ENCODE measurements at regions not wholly inside any gene's neighbourhood (a gene's known extent, or its start where the extent isn't known, plus 50 kb on each side); places are given as distances from the start of the nearest gene placed in this dataset.

- no peaks in the 10 kb centered on the region for H3K9me3 ChIP-seq (ENCODE audit: control insufficient read depth, insufficient read depth, low read length)
- DNase-seq (ENCODE audit: low read depth, low spot score) = no peak
- H3K36me3 ChIP-seq (ENCODE audit: control insufficient read depth, insufficient read depth, low read length) = no peaks in the 10 kb centered on the region
- H3K27ac ChIP-seq (ENCODE audit: low read length) = no peak overlapping the region
- WGBS (ENCODE audit: insufficient coverage, insufficient read length) = no CpG with 5 or more reads among the region's 2 CpGs
- no peaks in the 10 kb centered on the region for H3K4me1 ChIP-seq (ENCODE audit: control insufficient read depth, insufficient read depth, low read length)
- no peak overlapping the region for H3K4me3 ChIP-seq (ENCODE audit: low read length)
- no peaks in the 10 kb centered on the region for H3K27me3 ChIP-seq (ENCODE audit: control insufficient read depth, insufficient read depth, low read length)
Measured at GRCh38 chr16:59696495-59696894, 962.4 kb upstream of the GOT2 start.

GRCh38 chr16:59690216-59690615, 956.1 kb upstream of the GOT2 start:
- no CpG with 5 or more reads among the region's 3 CpGs for WGBS (ENCODE audit: insufficient coverage, insufficient read length)
- Histone ChIP-seq H3K27ac (ENCODE audit: low read length) (no peak overlapping the region), H3K27me3 (ENCODE audit: control insufficient read depth, insufficient read depth, low read length) (no peaks in the 10 kb centered on the region), H3K4me1 (ENCODE audit: control insufficient read depth, insufficient read depth, low read length) (no peaks in the 10 kb centered on the region), H3K36me3 (ENCODE audit: control insufficient read depth, insufficient read depth, low read length) (no peaks in the 10 kb centered on the region), H3K9me3 (ENCODE audit: control insufficient read depth, insufficient read depth, low read length) (peaks cover 4% of the 10 kb centered on the region), H3K4me3 (ENCODE audit: low read length) (no peak overlapping the region)
- no peak for DNase-seq (ENCODE audit: low read depth, low spot score)

GRCh38 chr16:59688006-59688405, 953.9 kb upstream of the GOT2 start:
- H3K4me3 ChIP-seq (ENCODE audit: low read length) = no peak overlapping the region
- DNase-seq (ENCODE audit: low read depth, low spot score) = no peak
- no peaks in the 10 kb centered on the region for H3K36me3 ChIP-seq (ENCODE audit: control insufficient read depth, insufficient read depth, low read length)
- no peaks in the 10 kb centered on the region for H3K4me1 ChIP-seq (ENCODE audit: control insufficient read depth, insufficient read depth, low read length)
- peaks cover 4% of the 10 kb centered on the region for H3K9me3 ChIP-seq (ENCODE audit: control insufficient read depth, insufficient read depth, low read length)
- no peaks in the 10 kb centered on the region for H3K27me3 ChIP-seq (ENCODE audit: control insufficient read depth, insufficient read depth, low read length)
- no peak overlapping the region for H3K27ac ChIP-seq (ENCODE audit: low read length)

GRCh38 chr16:59686405-59686804, 952.3 kb upstream of the GOT2 start:
- H3K4me1 ChIP-seq (ENCODE audit: control insufficient read depth, insufficient read depth, low read length) = no peaks in the 10 kb centered on the region

GRCh38 chr16:59684911-59685310, 950.8 kb upstream of the GOT2 start:
- no peak overlapping the region for H3K4me3 ChIP-seq (ENCODE audit: low read length)
- H3K27me3 ChIP-seq (ENCODE audit: control insufficient read depth, insufficient read depth, low read length) = no peaks in the 10 kb centered on the region
- H3K4me1 ChIP-seq (ENCODE audit: control insufficient read depth, insufficient read depth, low read length) = no peaks in the 10 kb centered on the region
- DNase-seq (ENCODE audit: low read depth, low spot score) = no peak
- H3K27ac ChIP-seq (ENCODE audit: low read length) = no peak overlapping the region
- H3K36me3 ChIP-seq (ENCODE audit: control insufficient read depth, insufficient read depth, low read length) = no peaks in the 10 kb centered on the region
- H3K9me3 ChIP-seq (ENCODE audit: control insufficient read depth, insufficient read depth, low read length) = peaks cover 4% of the 10 kb centered on the region

More at GRCh38 chr16:59686405-59686804, 952.3 kb upstream of the GOT2 start:
- Histone ChIP-seq H3K4me3 (ENCODE audit: low read length) (no peak overlapping the region), H3K36me3 (ENCODE audit: control insufficient read depth, insufficient read depth, low read length) (no peaks in the 10 kb centered on the region), H3K9me3 (ENCODE audit: control insufficient read depth, insufficient read depth, low read length) (peaks cover 4% of the 10 kb centered on the region), H3K27me3 (ENCODE audit: control insufficient read depth, insufficient read depth, low read length) (no peaks in the 10 kb centered on the region), H3K27ac (ENCODE audit: low read length) (no peak overlapping the region)
- no peak for DNase-seq (ENCODE audit: low read depth, low spot score)
- WGBS (ENCODE audit: insufficient coverage, insufficient read length) = no CpG with 5 or more reads among the region's 2 CpGs

GRCh38 chr16:59683709-59684108, 949.6 kb upstream of the GOT2 start:
- Histone ChIP-seq H3K4me1 (ENCODE audit: control insufficient read depth, insufficient read depth, low read length) (no peaks in the 10 kb centered on the region), H3K27ac (ENCODE audit: low read length) (no peak overlapping the region), H3K36me3 (ENCODE audit: control insufficient read depth, insufficient read depth, low read length) (no peaks in the 10 kb centered on the region), H3K4me3 (ENCODE audit: low read length) (no peak overlapping the region), H3K9me3 (ENCODE audit: control insufficient read depth, insufficient read depth, low read length) (peaks cover 4% of the 10 kb centered on the region), H3K27me3 (ENCODE audit: control insufficient read depth, insufficient read depth, low read length) (no peaks in the 10 kb centered on the region)
- no CpG with 5 or more reads among the region's 1 CpG for WGBS (ENCODE audit: insufficient coverage, insufficient read length)
- no peak for DNase-seq (ENCODE audit: low read depth, low spot score)

GRCh38 chr16:59665618-59666220, 931.6 kb upstream of the GOT2 start:
- WGBS (ENCODE audit: insufficient coverage, insufficient read length) = no CpG with 5 or more reads among the region's 2 CpGs
- DNase-seq (ENCODE audit: low read depth, low spot score) = no peak
- H3K4me3 ChIP-seq (ENCODE audit: low read length) = no peak overlapping the region
- no peak overlapping the region for H3K27ac ChIP-seq (ENCODE audit: low read length)
- H3K9me3 ChIP-seq (ENCODE audit: control insufficient read depth, insufficient read depth, low read length) = no peaks in the 10 kb centered on the region
- no peaks in the 10 kb centered on the region for H3K36me3 ChIP-seq (ENCODE audit: control insufficient read depth, insufficient read depth, low read length)
- H3K27me3 ChIP-seq (ENCODE audit: control insufficient read depth, insufficient read depth, low read length) = no peaks in the 10 kb centered on the region
- no peaks in the 10 kb centered on the region for H3K4me1 ChIP-seq (ENCODE audit: control insufficient read depth, insufficient read depth, low read length)

- no peak for DNase-seq (ENCODE audit: low read depth, low spot score)
- no peaks in the 10 kb centered on the region for H3K4me1 ChIP-seq (ENCODE audit: control insufficient read depth, insufficient read depth, low read length)
- no peak overlapping the region for H3K4me3 ChIP-seq (ENCODE audit: low read length)
- H3K9me3 ChIP-seq (ENCODE audit: control insufficient read depth, insufficient read depth, low read length) = no peaks in the 10 kb centered on the region
- H3K36me3 ChIP-seq (ENCODE audit: control insufficient read depth, insufficient read depth, low read length) = no peaks in the 10 kb centered on the region
- no CpG with 5 or more reads among the region's 3 CpGs for WGBS (ENCODE audit: insufficient coverage, insufficient read length)
- H3K27me3 ChIP-seq (ENCODE audit: control insufficient read depth, insufficient read depth, low read length) = no peaks in the 10 kb centered on the region
- no peak overlapping the region for H3K27ac ChIP-seq (ENCODE audit: low read length)
Measured at GRCh38 chr16:59658572-59658971, 924.5 kb upstream of the GOT2 start.

GRCh38 chr16:59655031-59655430, 920.9 kb upstream of the GOT2 start:
- no peak for DNase-seq (ENCODE audit: low read depth, low spot score)
- no peak overlapping the region for H3K27ac ChIP-seq (ENCODE audit: low read length)
- no peaks in the 10 kb centered on the region for H3K36me3 ChIP-seq (ENCODE audit: control insufficient read depth, insufficient read depth, low read length)
- no peak overlapping the region for H3K4me3 ChIP-seq (ENCODE audit: low read length)
- H3K4me1 ChIP-seq (ENCODE audit: control insufficient read depth, insufficient read depth, low read length) = no peaks in the 10 kb centered on the region
- no peaks in the 10 kb centered on the region for H3K9me3 ChIP-seq (ENCODE audit: control insufficient read depth, insufficient read depth, low read length)
- no peaks in the 10 kb centered on the region for H3K27me3 ChIP-seq (ENCODE audit: control insufficient read depth, insufficient read depth, low read length)
- WGBS (ENCODE audit: insufficient coverage, insufficient read length) = no CpG with 5 or more reads among the region's 2 CpGs

- no peak overlapping the region for H3K4me3 ChIP-seq (ENCODE audit: low read length)
- no peak for DNase-seq (ENCODE audit: low read depth, low spot score)
- H3K36me3 ChIP-seq (ENCODE audit: control insufficient read depth, insufficient read depth, low read length) = no peaks in the 10 kb centered on the region
- no peak overlapping the region for H3K27ac ChIP-seq (ENCODE audit: low read length)
- no peaks in the 10 kb centered on the region for H3K4me1 ChIP-seq (ENCODE audit: control insufficient read depth, insufficient read depth, low read length)
- H3K9me3 ChIP-seq (ENCODE audit: control insufficient read depth, insufficient read depth, low read length) = no peaks in the 10 kb centered on the region
- no peaks in the 10 kb centered on the region for H3K27me3 ChIP-seq (ENCODE audit: control insufficient read depth, insufficient read depth, low read length)
- WGBS (ENCODE audit: insufficient coverage, insufficient read length) = no CpG with 5 or more reads among the region's 1 CpG
Measured at GRCh38 chr16:59654455-59654854, 920.3 kb upstream of the GOT2 start.

- H3K27me3 ChIP-seq (ENCODE audit: control insufficient read depth, insufficient read depth, low read length) = no peaks in the 10 kb centered on the region
- H3K4me3 ChIP-seq (ENCODE audit: low read length) = no peak overlapping the region
- DNase-seq (ENCODE audit: low read depth, low spot score) = no peak
- no peaks in the 10 kb centered on the region for H3K36me3 ChIP-seq (ENCODE audit: control insufficient read depth, insufficient read depth, low read length)
- H3K27ac ChIP-seq (ENCODE audit: low read length) = no peak overlapping the region
- WGBS (ENCODE audit: insufficient coverage, insufficient read length) = no CpG with 5 or more reads among the region's 1 CpG
- no peaks in the 10 kb centered on the region for H3K9me3 ChIP-seq (ENCODE audit: control insufficient read depth, insufficient read depth, low read length)
- no peaks in the 10 kb centered on the region for H3K4me1 ChIP-seq (ENCODE audit: control insufficient read depth, insufficient read depth, low read length)
Measured at GRCh38 chr16:59651662-59652061, 917.5 kb upstream of the GOT2 start.
